ENCODE measurements at regions not wholly inside any gene's neighbourhood (a gene's known extent, or its start where the extent isn't known, plus 50 kb on each side); places are given as distances from the start of the nearest gene placed in this dataset.

DNA sequence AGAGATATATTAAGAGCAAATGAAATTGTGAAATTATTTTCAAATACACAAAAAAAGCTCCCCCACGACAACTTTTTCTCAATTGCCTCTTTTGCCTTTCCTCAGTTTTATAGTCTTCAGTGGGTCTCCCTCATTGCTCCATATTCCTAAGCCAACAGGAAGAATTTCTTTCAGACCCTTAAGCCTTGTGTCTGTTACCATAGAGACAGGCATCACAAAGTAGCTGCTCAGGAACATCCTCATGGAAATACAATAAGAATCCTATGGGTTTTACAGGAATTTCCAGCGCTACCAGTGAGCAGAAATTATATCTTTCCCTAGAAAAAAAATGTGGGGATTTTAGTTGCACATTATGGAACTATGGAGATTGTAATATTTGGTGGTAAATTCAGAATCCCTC is 121.9 kb upstream of the DMD start:
- TF ChIP-seq CTCF (conservative IDR thresholded peaks at IDR 0.05; ENCODE audit: low read depth, low read length) (no peak), EZH2 (IDR thresholded peaks at IDR 0.05; ENCODE audit: borderline replicate concordance, low read depth, low read length, poor library complexity, severe bottlenecking) (no peak)

Measured in A673 (cell line).